Endothelial cell of umbilical vein (primary cell): ENCODE measurements at regions not wholly inside any gene's neighbourhood (a gene's known extent, or its start where the extent isn't known, plus 50 kb on each side); places are given as distances from the start of the nearest gene placed in this dataset.

Source experiments
- BruUV-seq: library from RNA; stranded (reverse); fragments of 400-500 nt; replicated peaks from 2 replicates; lab custom pipeline; 2021; lab: Mats Ljungman, UMichigan
- CTCF ChIA-PET: fragments of 300-600, 350-600 bp; sonication (Branson Sonifier 250); formaldehyde crosslinking; loops from one replicate; lab custom pipeline; 2021; ENCODE audit warnings: antibody characterized with exemption, inconsistent platforms; lab: Charles Lee
- POLR2A ChIA-PET: fragments of 300-600, 350-600 bp; sonication (Branson Sonifier 250); formaldehyde crosslinking; loops from one replicate; lab custom pipeline; 2021; ENCODE audit warnings: antibody characterized with exemption, inconsistent platforms; lab: Charles Lee
- DNase-seq: peaks from one replicate; pipeline ENCODE4 v3.0.0-alpha.2; 2011; ENCODE audit warnings: low read depth, low spot score
- FAIRE-seq: peaks from 2 replicates; lab custom pipeline; 2011; peaks lifted over from hg19 to GRCh38; lab: Jason Lieb, UNC
- H2AFZ ChIP-seq: 2 replicates; pipeline ENCODE4 v1.6.0; 2012; ENCODE audit warnings: low read depth, low read length, control low read depth, inconsistent platforms
- H3K27ac ChIP-seq: 2 replicates; pipeline ENCODE4 v1.5.1; 2011; ENCODE audit warnings: low read depth, mild to moderate bottlenecking, control low read depth, low read length, moderate library complexity; ENCODE audit not compliant: insufficient read depth
- H3K27me3 ChIP-seq, 2 experiments: 2 replicates each; pipeline versions ENCODE4 v1.6.0 to v1.6.1; 2011; ENCODE audit warnings: low read length in 2 of 2, mixed read lengths in 1 of 2; ENCODE audit not compliant: control insufficient read depth in 2 of 2, insufficient read depth in 2 of 2
- H3K36me3 ChIP-seq, 2 experiments: 2 replicates in 1 of 2; 3 replicates in 1 of 2; pipeline ENCODE4 v1.5.1; 2011; ENCODE audit warnings: low read length in 2 of 2, mild to moderate bottlenecking in 1 of 2, moderate library complexity in 1 of 2; ENCODE audit not compliant: control insufficient read depth in 2 of 2, insufficient read depth in 2 of 2; ENCODE audit errors: extremely low read depth in 1 of 2
- H3K4me1 ChIP-seq: 3 replicates; pipeline ENCODE4 v1.5.1; 2011; ENCODE audit warnings: mild to moderate bottlenecking, low read length; ENCODE audit not compliant: control insufficient read depth, insufficient read depth; ENCODE audit errors: extremely low read depth
- H3K4me2 ChIP-seq: 2 replicates; pipeline ENCODE4 v1.6.1; 2011; ENCODE audit warnings: low read length, control low read depth, mixed read lengths; ENCODE audit not compliant: insufficient read depth
- H3K4me3 ChIP-seq, 3 experiments: fragments of 200-600 bp in 1 of 3; sonication (generic), shearing (Covaris generic) in 1 of 3; replicated peaks in 1 of 3; 2 replicates each; pipeline ENCODE4 v1.5.1; 2011 to 2016; ENCODE audit warnings: control low read depth in 3 of 3, low read length in 3 of 3, mild to moderate bottlenecking in 2 of 3, inconsistent platforms in 1 of 3, low read depth in 1 of 3, moderate library complexity in 1 of 3; ENCODE audit not compliant: insufficient read depth in 1 of 3
- H3K79me2 ChIP-seq: 2 replicates; pipeline ENCODE4 v1.6.0; 2012; ENCODE audit warnings: low read length, inconsistent platforms; ENCODE audit not compliant: control insufficient read depth, insufficient read depth
- H3K9ac ChIP-seq: replicated peaks from 2 replicates; pipeline ENCODE3; 2011; ENCODE audit warnings: low read length, control low read depth; ENCODE audit not compliant: insufficient read depth; ENCODE audit errors: extremely low read depth
- H3K9me1 ChIP-seq: replicated peaks from 3 replicates; pipeline ENCODE4 v1.6.0; 2011; ENCODE audit warnings: mild to moderate bottlenecking, low read length; ENCODE audit not compliant: control insufficient read depth, insufficient read depth; ENCODE audit errors: extremely low read depth
- H3K9me3 ChIP-seq: replicated peaks from 2 replicates; pipeline ENCODE4 v1.5.1; 2012; ENCODE audit warnings: low read length, inconsistent platforms; ENCODE audit not compliant: control insufficient read depth, insufficient read depth
- H4K20me1 ChIP-seq: replicated peaks from 2 replicates; pipeline ENCODE3; 2011; ENCODE audit warnings: mild to moderate bottlenecking, low read length; ENCODE audit not compliant: control insufficient read depth, insufficient read depth; ENCODE audit errors: extremely low read depth
- EZH2 ChIP-seq: IDR thresholded peaks from 2 replicates; pipeline ENCODE4 v1.6.1; 2012; ENCODE audit warnings: borderline replicate concordance, low read depth, mild to moderate bottlenecking, moderate library complexity, low read length, inconsistent platforms; ENCODE audit not compliant: severe bottlenecking
- FOS ChIP-seq: IDR thresholded peaks from 2 replicates; pipeline ENCODE4 v1.6.1; 2011; ENCODE audit warnings: mild to moderate bottlenecking, low read length, moderate library complexity, borderline replicate concordance; ENCODE audit not compliant: insufficient read depth
- GATA2 ChIP-seq: IDR thresholded peaks from 2 replicates; pipeline ENCODE4 v1.7.0; 2011; ENCODE audit warnings: low read depth, mild to moderate bottlenecking, moderate library complexity, mixed read lengths, low read length; ENCODE audit not compliant: insufficient read length, insufficient read depth
- JUN ChIP-seq: IDR thresholded peaks from 2 replicates; pipeline ENCODE4 v1.6.1; 2011; ENCODE audit warnings: borderline replicate concordance, low read depth; ENCODE audit not compliant: insufficient read length, insufficient read depth
- MYC ChIP-seq: IDR thresholded peaks from one replicate; pipeline ENCODE4 v1.6.1; 2011; ENCODE audit warnings: mild to moderate bottlenecking, low read depth, low read length
- POLR2A ChIP-seq: IDR thresholded peaks from 2 replicates; pipeline ENCODE4 v1.6.1; 2012; ENCODE audit warnings: low read depth, mild to moderate bottlenecking, control low read depth, low read length
- POLR2AphosphoS5 ChIP-seq: IDR thresholded peaks from 2 replicates; pipeline ENCODE4 v1.6.1; 2012; ENCODE audit warnings: low read depth, mild to moderate bottlenecking, control low read depth, low read length, moderate library complexity; ENCODE audit not compliant: insufficient read depth
- dilution Hi-C: fragments of 300-500 bp; cut with MboI; formaldehyde crosslinking; loops from one replicate; pipeline ENCODE4 v1.15.0; 2019; ENCODE audit warnings: low sequenced_read_pairs; ENCODE audit not compliant: extremely low pct_ligation_motif_present
- intact Hi-C: fragments of 100-400 bp; cut with micrococcal nuclease; formaldehyde crosslinking; loops from one replicate; pipeline ENCODE4 v1.10.0; 2022
- TF ChIP-seq, protein P1 (sequence below): IDR thresholded peaks from 2 replicates; pipeline ENCODE4 v1.6.1; 2011; ENCODE audit not compliant: insufficient read depth, insufficient read length
- TF ChIP-seq, protein P2 (sequence below), 2 donors: IDR thresholded peaks; 1 replicate in 1 of 2; 2 replicates in 1 of 2; pipeline ENCODE4 v1.5.1; 2011; ENCODE audit warnings: low read length in 2 of 2, mild to moderate bottlenecking in 2 of 2, moderate library complexity in 2 of 2, control low read depth in 1 of 2, inconsistent platforms in 1 of 2, low read depth in 1 of 2; ENCODE audit not compliant: insufficient read depth in 1 of 2; ENCODE audit errors: extremely low read depth in 1 of 2

DNA sequence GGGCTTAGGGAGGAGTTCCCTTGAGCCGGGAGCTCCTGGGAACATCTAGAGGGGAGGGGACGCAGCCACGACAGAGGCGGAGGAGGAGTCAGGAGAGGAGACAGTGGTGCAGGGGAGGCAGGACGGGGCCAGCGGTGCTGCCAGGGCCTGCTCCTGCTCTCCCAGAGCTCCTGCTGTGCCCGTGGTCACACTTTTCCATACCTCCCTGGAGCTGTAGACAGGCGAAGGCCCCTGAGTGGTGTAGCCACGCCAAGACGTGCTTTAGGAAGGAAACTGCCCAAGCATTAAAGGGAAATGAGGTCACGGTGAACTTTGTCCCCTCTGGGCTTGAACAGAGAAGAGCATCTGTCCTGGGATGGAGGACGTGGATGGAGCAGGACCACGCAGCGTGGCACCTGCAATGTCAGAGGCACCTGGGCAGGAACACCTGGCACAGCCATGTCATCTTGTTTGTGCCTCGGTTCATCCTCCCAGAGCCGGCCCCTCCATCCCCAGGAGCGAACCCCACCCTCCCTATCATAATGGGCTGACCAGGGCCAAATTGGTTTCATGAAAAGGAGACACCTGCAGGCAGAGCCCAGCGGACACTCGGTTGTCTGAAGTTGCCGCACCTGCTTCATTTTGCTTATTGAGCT lies 239.5 kb upstream of the SFSWAP start:
- no peak overlapping the region for H2AFZ ChIP-seq
- no peaks in the 10 kb centered on the region for H3K4me1 ChIP-seq
- no peak overlapping the region for H3K4me2 ChIP-seq
- H3K9me1 ChIP-seq: no peaks in the 10 kb centered on the region
- H3K9ac ChIP-seq: no peak overlapping the region
- DNase-seq (no peak), FAIRE-seq (no peak)
- no TSS peak for BruUV-seq
- H3K27me3 ChIP-seq: no peaks in the 10 kb centered on the region
- dilution Hi-C loops: no loop called here
- H3K9me3 ChIP-seq: no peaks in the 10 kb centered on the region
- H3K4me3 ChIP-seq: no peak overlapping the region
- CTCF ChIA-PET: no interaction called here
- H3K79me2 ChIP-seq: no peaks in the 10 kb centered on the region
- POLR2A ChIA-PET: no interaction called here
- H3K27ac ChIP-seq: no peak overlapping the region
- no peaks in the 10 kb centered on the region for H3K36me3 ChIP-seq
- intact Hi-C loops: no loop called here
- no peaks in the 10 kb centered on the region for H4K20me1 ChIP-seq
- TF ChIP-seq MYC (no peak), JUN (no peak), POLR2AphosphoS5 (no peak), GATA2 (no peak), EZH2 (no peak), POLR2A (no peak), FOS (no peak)
- TF ChIP-seq, protein P1, sequence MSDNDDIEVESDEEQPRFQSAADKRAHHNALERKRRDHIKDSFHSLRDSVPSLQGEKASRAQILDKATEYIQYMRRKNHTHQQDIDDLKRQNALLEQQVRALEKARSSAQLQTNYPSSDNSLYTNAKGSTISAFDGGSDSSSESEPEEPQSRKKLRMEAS: no peak
- TF ChIP-seq, protein P2, sequence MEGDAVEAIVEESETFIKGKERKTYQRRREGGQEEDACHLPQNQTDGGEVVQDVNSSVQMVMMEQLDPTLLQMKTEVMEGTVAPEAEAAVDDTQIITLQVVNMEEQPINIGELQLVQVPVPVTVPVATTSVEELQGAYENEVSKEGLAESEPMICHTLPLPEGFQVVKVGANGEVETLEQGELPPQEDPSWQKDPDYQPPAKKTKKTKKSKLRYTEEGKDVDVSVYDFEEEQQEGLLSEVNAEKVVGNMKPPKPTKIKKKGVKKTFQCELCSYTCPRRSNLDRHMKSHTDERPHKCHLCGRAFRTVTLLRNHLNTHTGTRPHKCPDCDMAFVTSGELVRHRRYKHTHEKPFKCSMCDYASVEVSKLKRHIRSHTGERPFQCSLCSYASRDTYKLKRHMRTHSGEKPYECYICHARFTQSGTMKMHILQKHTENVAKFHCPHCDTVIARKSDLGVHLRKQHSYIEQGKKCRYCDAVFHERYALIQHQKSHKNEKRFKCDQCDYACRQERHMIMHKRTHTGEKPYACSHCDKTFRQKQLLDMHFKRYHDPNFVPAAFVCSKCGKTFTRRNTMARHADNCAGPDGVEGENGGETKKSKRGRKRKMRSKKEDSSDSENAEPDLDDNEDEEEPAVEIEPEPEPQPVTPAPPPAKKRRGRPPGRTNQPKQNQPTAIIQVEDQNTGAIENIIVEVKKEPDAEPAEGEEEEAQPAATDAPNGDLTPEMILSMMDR (IDR thresholded peaks at IDR 0.05; ENCODE audit: extremely low read depth in 1 of 2, insufficient read depth in 1 of 2, low read depth in 1 of 2, low read length in 2 of 2): no peak
